ENCODE measurements at regions not wholly inside any gene's neighbourhood (a gene's known extent, or its start where the extent isn't known, plus 50 kb on each side); places are given as distances from the start of the nearest gene placed in this dataset.

DNA sequence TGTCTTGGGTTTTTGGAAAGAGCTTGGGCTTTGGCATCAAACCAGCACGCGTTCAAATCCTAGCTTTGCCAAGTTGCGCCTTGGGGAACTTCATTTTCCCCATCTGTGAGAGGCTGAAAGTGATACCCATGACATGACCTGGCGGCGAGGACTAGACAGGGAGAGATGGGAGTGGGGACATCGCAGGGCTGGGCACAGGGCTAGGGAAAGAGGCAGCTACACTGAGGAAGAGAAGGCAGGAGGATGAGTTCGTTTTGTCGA lies 202.9 kb downstream of the IRF8 start:
- in situ Hi-C loops (cut with HindIII; ENCODE audit: low pct_unique_long_range_greater_than_20kb, low sequenced_read_pairs): no loop called here
- no peak for DNase-seq (ENCODE audit: low read depth in 1 of 2, low spot score in 1 of 2)
- TF ChIP-seq JUND (IDR thresholded peaks at IDR 0.05; ENCODE audit: low read depth): no peak

GRCh38 chr16:86103320-86103719 lies 204.4 kb downstream of the IRF8 start:
- DNase-seq (ENCODE audit: low read depth in 1 of 2, low spot score in 1 of 2): no peak
- in situ Hi-C loops (cut with HindIII; ENCODE audit: low pct_unique_long_range_greater_than_20kb, low sequenced_read_pairs): no loop called here
- TF ChIP-seq JUND (IDR thresholded peaks at IDR 0.05; ENCODE audit: low read depth): no peak

- in situ Hi-C loops (cut with HindIII; ENCODE audit: low pct_unique_long_range_greater_than_20kb, low sequenced_read_pairs): no loop called here
These were observed 205.6 kb downstream of the IRF8 start for GRCh38 chr16:86104537-86105048.

DNA sequence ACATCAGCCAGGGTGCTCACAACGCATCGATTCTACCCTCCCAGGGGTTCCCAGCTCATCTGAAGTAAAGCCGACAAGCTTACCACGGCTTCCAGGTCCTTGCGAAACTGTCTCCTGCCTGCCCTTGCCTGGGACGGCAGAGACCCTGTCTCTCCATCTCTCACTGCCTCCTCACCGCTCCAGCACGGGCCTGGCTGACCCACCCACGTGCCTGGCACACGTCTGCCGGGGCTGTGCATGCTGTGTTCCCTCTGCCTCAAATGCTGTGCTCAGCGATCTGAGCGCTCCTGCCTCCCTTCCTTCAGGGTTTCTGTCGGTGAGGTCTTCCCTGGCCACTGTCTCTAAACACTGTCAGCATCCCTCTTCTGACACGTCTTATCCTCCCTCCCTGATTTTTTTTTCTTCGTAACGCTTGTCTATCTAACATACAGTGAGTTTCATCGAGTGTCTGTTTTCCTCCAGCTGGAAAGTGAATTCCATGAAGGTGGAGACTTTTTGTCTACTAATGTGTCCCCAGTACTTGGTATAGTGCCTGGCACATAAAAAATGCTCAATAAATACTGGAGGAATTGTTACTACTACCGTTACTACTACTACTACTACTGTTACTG lies 208.4 kb downstream of the IRF8 start:
- in situ Hi-C loops (cut with HindIII; ENCODE audit: low pct_unique_long_range_greater_than_20kb, low sequenced_read_pairs): no loop called here
- TF ChIP-seq JUND (IDR thresholded peaks at IDR 0.05; ENCODE audit: low read depth): no peak
- DNase-seq (ENCODE audit: low read depth in 1 of 2, low spot score in 1 of 2): peak in 1 of 2 experiments; percentile 10

More at GRCh38 chr16:86104537-86105048, 205.6 kb downstream of the IRF8 start:
- no peak for DNase-seq (ENCODE audit: low read depth in 1 of 2, low spot score in 1 of 2)
- no peak for TF ChIP-seq JUND (IDR thresholded peaks at IDR 0.05; ENCODE audit: low read depth)

DNA sequence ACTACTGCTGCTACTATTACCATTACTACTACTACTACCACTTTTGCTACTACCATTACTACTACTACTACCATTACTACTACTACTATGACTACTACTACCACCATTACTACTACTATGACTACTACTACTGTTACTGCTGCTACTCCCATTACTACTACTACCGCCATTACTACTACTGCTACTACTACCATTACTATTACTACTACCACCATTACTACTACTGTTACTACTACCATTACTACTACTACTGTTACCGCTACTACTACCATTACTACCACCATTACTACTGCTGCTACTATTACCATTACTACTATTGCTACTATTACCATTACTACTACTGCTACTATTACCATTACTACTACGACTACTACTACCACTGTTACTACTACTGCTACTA lies 209.1 kb downstream of the IRF8 start:
- in situ Hi-C loops (cut with HindIII; ENCODE audit: low pct_unique_long_range_greater_than_20kb, low sequenced_read_pairs): no loop called here
- no peak for DNase-seq (ENCODE audit: low read depth in 1 of 2, low spot score in 1 of 2)
- TF ChIP-seq JUND (IDR thresholded peaks at IDR 0.05; ENCODE audit: low read depth): no peak

GRCh38 chr16:86110134-86110533 lies 211.2 kb downstream of the IRF8 start:
- TF ChIP-seq JUND (IDR thresholded peaks at IDR 0.05; ENCODE audit: low read depth): no peak
- DNase-seq (ENCODE audit: low read depth in 1 of 2, low spot score in 1 of 2): no peak
- in situ Hi-C loops (cut with HindIII; ENCODE audit: low pct_unique_long_range_greater_than_20kb, low sequenced_read_pairs): no loop called here

DNA sequence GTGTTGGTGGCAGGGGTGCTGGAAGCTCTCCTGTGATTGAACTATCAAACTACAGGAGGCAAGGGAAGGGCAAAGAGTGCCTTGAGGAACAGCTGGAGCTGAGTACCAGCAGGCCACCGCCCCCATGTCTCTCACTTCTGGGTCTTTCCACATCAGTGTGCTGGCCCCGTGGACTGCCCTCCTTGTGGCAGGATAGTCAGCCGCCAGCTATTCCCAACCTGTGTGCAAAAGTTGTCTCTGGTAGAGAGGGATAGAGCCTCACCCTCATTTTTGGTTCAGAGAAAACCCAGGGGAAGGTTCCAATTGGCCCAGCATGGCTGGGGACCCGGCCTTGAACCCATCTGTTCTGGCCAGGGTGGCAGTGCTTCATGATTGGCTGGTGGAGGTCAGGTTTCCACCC lies 211.8 kb downstream of the IRF8 start:
- no peak for DNase-seq (ENCODE audit: low read depth in 1 of 2, low spot score in 1 of 2)
- no peak for TF ChIP-seq JUND (IDR thresholded peaks at IDR 0.05; ENCODE audit: low read depth)
- in situ Hi-C loops (cut with HindIII; ENCODE audit: low pct_unique_long_range_greater_than_20kb, low sequenced_read_pairs): no loop called here

GRCh38 chr16:86112178-86112577 lies 213.2 kb downstream of the IRF8 start:
- no peak for DNase-seq (ENCODE audit: low read depth in 1 of 2, low spot score in 1 of 2)
- no peak for TF ChIP-seq JUND (IDR thresholded peaks at IDR 0.05; ENCODE audit: low read depth)
- in situ Hi-C loops (cut with HindIII; ENCODE audit: low pct_unique_long_range_greater_than_20kb, low sequenced_read_pairs): no loop called here

- DNase-seq (ENCODE audit: low read depth in 1 of 2, low spot score in 1 of 2): no peak
- no peak for TF ChIP-seq JUND (IDR thresholded peaks at IDR 0.05; ENCODE audit: low read depth)
- in situ Hi-C loops (cut with HindIII; ENCODE audit: low pct_unique_long_range_greater_than_20kb, low sequenced_read_pairs): no loop called here
These were observed 218.3 kb downstream of the IRF8 start for GRCh38 chr16:86117235-86117634.

- DNase-seq (ENCODE audit: low read depth in 1 of 2, low spot score in 1 of 2): no peak
- TF ChIP-seq JUND (IDR thresholded peaks at IDR 0.05; ENCODE audit: low read depth): no peak
- in situ Hi-C loops (cut with HindIII; ENCODE audit: low pct_unique_long_range_greater_than_20kb, low sequenced_read_pairs): no loop called here
These were observed 218.8 kb downstream of the IRF8 start for GRCh38 chr16:86117756-86118155.

GRCh38 chr16:86118467-86119307 lies 219.7 kb downstream of the IRF8 start:
- in situ Hi-C loops (cut with HindIII; ENCODE audit: low pct_unique_long_range_greater_than_20kb, low sequenced_read_pairs): no loop called here
- no peak for TF ChIP-seq JUND (IDR thresholded peaks at IDR 0.05; ENCODE audit: low read depth)
- no peak for DNase-seq (ENCODE audit: low read depth in 1 of 2, low spot score in 1 of 2)

GRCh38 chr16:86120201-86121192 lies 221.5 kb downstream of the IRF8 start:
- no peak for TF ChIP-seq JUND (IDR thresholded peaks at IDR 0.05; ENCODE audit: low read depth)
- in situ Hi-C loops (cut with HindIII; ENCODE audit: low pct_unique_long_range_greater_than_20kb, low sequenced_read_pairs): no loop called here

More at GRCh38 chr16:86120201-86121192, 221.5 kb downstream of the IRF8 start:
- DNase-seq (ENCODE audit: low read depth in 1 of 2, low spot score in 1 of 2): no peak
